Small intestine (tissue), 7 donors: ENCODE measurements at regions not wholly inside any gene's neighbourhood (a gene's known extent, or its start where the extent isn't known, plus 50 kb on each side); places are given as distances from the start of the nearest gene placed in this dataset.

Source experiments
- DNase-seq, 2 donors: peaks; one replicate each; pipeline versions ENCODE4 v3.0.0 to v3.0.0-alpha.2; 2013
- FAIRE-seq: peaks from 2 replicates; lab custom pipeline; 2012; peaks lifted over from hg19 to GRCh38; lab: Jason Lieb, UNC
- H3K27ac ChIP-seq, 3 donors: one replicate each; pipeline ENCODE4 v1.5.1; 2013; ENCODE audit warnings: low read length in 2 of 3, mild to moderate bottlenecking in 2 of 3, control low read depth in 1 of 3, inconsistent platforms in 1 of 3, low read depth in 1 of 3, moderate library complexity in 1 of 3
- H3K27me3 ChIP-seq, 3 donors: one replicate each; pipeline ENCODE4 v1.6.1; 2013; ENCODE audit warnings: low read length in 3 of 3, inconsistent platforms in 1 of 3; ENCODE audit not compliant: control insufficient read depth in 3 of 3, insufficient read depth in 3 of 3
- H3K36me3 ChIP-seq, 3 donors: one replicate each; pipeline ENCODE4 v1.6.1; 2013; ENCODE audit warnings: low read length in 3 of 3, inconsistent platforms in 1 of 3, low read depth in 1 of 3, mild to moderate bottlenecking in 1 of 3, moderate library complexity in 1 of 3; ENCODE audit not compliant: control insufficient read depth in 3 of 3, insufficient read depth in 2 of 3
- H3K4me1 ChIP-seq, 3 donors: one replicate each; pipeline ENCODE4 v1.6.1; 2013; ENCODE audit warnings: low read length in 2 of 3, inconsistent platforms in 1 of 3, low read depth in 1 of 3, mild to moderate bottlenecking in 1 of 3, moderate library complexity in 1 of 3; ENCODE audit not compliant: control insufficient read depth in 3 of 3, insufficient read depth in 2 of 3
- H3K4me3 ChIP-seq, 3 donors: one replicate each; pipeline ENCODE4 v1.5.1; 2013; ENCODE audit warnings: low read length in 3 of 3, control low read depth in 1 of 3, inconsistent platforms in 1 of 3, low read depth in 1 of 3, mild to moderate bottlenecking in 1 of 3, moderate library complexity in 1 of 3
- H3K9me3 ChIP-seq, 2 donors: one replicate each; pipeline ENCODE4 v1.6.1; 2013; ENCODE audit warnings: low read depth in 1 of 2, low read length in 1 of 2; ENCODE audit not compliant: control insufficient read depth in 2 of 2, insufficient read depth in 1 of 2
- WGBS, 3 donors: extraction: QIAGEN DNeasy Blood & Tissue Kit; methylation state at CpG; one replicate each; pipeline ENCODE4 v1.1.7; 2013; 5-methylcytosine and 5-hydroxymethylcytosine counted together
- donor health status: healthy with polysubstance abuse.
- donor health status: control.
- donor health status: control.
- donor health status: Bipolar disorder and iron deficiency.
- donor health status: healthy.

- Histone ChIP-seq H3K36me3 (no peaks in the 10 kb centered on the region), H3K27ac (no peak overlapping the region), H3K4me1 (no peaks in the 10 kb centered on the region), H3K27me3 (no peaks in the 10 kb centered on the region), H3K9me3 (no peaks in the 10 kb centered on the region), H3K4me3 (no peak overlapping the region)
- DNase-seq (no peak), FAIRE-seq (no peak)
- 14 to 40% (median 29%) methylated on average over 10 of the region's 10 CpGs for WGBS, 3 donors
These were observed 306.5 kb upstream of the ZFHX3 start for GRCh38 chr16:73354434-73354833.

GRCh38 chr16:73350707-73351452 is 303.0 kb upstream of the ZFHX3 start:
- H3K4me1 ChIP-seq: peaks cover 0 to 2% (median 0%) of the 10 kb centered on the region in 3 donors
- WGBS, 3 donors: 85 to 91% (median 85%) methylated on average over 18 of the region's 18 CpGs
- DNase-seq: no peak
- H3K36me3 ChIP-seq: no peaks in the 10 kb centered on the region
- peaks cover 0 to 5% (median 0%) of the 10 kb centered on the region in 3 donors for H3K27me3 ChIP-seq
- H3K9me3 ChIP-seq: no peaks in the 10 kb centered on the region
- FAIRE-seq: no peak
- H3K4me3 ChIP-seq: no peak overlapping the region
- H3K27ac ChIP-seq: no peak overlapping the region

- FAIRE-seq: no peak
These were observed 299.8 kb upstream of the ZFHX3 start for GRCh38 chr16:73347500-73348375.

GRCh38 chr16:73339821-73340220 is 291.9 kb upstream of the ZFHX3 start:
- Histone ChIP-seq H3K27me3 (peaks cover 0 to 3% (median 3%) of the 10 kb centered on the region in 3 donors), H3K4me1 (no peaks in the 10 kb centered on the region), H3K36me3 (no peaks in the 10 kb centered on the region), H3K9me3 (no peaks in the 10 kb centered on the region), H3K27ac (no peak overlapping the region), H3K4me3 (no peak overlapping the region)
- no peak for DNase-seq
- WGBS, 3 donors: 80 to 84% (median 82%) methylated on average over 6 of the region's 6 CpGs
- FAIRE-seq: no peak

More at GRCh38 chr16:73347500-73348375, 299.8 kb upstream of the ZFHX3 start:
- Histone ChIP-seq H3K4me1 (peaks cover 0 to 2% (median 0%) of the 10 kb centered on the region in 3 donors), H3K27me3 (peaks cover 0 to 5% (median 0%) of the 10 kb centered on the region in 3 donors), H3K4me3 (no peak overlapping the region), H3K36me3 (no peaks in the 10 kb centered on the region), H3K27ac (no peak overlapping the region), H3K9me3 (no peaks in the 10 kb centered on the region)
- DNase-seq: peak in 1 of 2 donors; percentile 28
- 61 to 75% (median 72%) methylated on average over 7 of the region's 7 CpGs for WGBS, 3 donors

- WGBS, 3 donors: 71 to 85% (median 79%) methylated on average over 11 of the region's 11 CpGs
These were observed 289.7 kb upstream of the ZFHX3 start for GRCh38 chr16:73337373-73338296.

GRCh38 chr16:73329358-73330286 is 281.7 kb upstream of the ZFHX3 start:
- H3K27ac ChIP-seq: no peak overlapping the region
- no peak overlapping the region for H3K4me3 ChIP-seq
- H3K9me3 ChIP-seq: no peaks in the 10 kb centered on the region
- H3K36me3 ChIP-seq: no peaks in the 10 kb centered on the region
- H3K4me1 ChIP-seq: no peaks in the 10 kb centered on the region
- FAIRE-seq (no peak), DNase-seq (peak; percentile 53 to 59)
- no peaks in the 10 kb centered on the region for H3K27me3 ChIP-seq
- WGBS, 3 donors: 37 to 65% (median 56%) methylated on average over 16 of the region's 16 CpGs

More at GRCh38 chr16:73337373-73338296, 289.7 kb upstream of the ZFHX3 start:
- peaks cover 0 to 3% (median 3%) of the 10 kb centered on the region in 3 donors for H3K27me3 ChIP-seq
- H3K9me3 ChIP-seq: no peaks in the 10 kb centered on the region
- H3K4me3 ChIP-seq: no peak overlapping the region
- no peaks in the 10 kb centered on the region for H3K36me3 ChIP-seq
- H3K4me1 ChIP-seq: no peaks in the 10 kb centered on the region
- no peak for FAIRE-seq
- no peak for DNase-seq
- no peak overlapping the region for H3K27ac ChIP-seq

GRCh38 chr16:73326770-73327470 is 279.0 kb upstream of the ZFHX3 start:
- no peaks in the 10 kb centered on the region for H3K36me3 ChIP-seq
- WGBS, 3 donors: 65 to 79% (median 71%) methylated on average over 5 of the region's 5 CpGs
- H3K9me3 ChIP-seq: no peaks in the 10 kb centered on the region

More at GRCh38 chr16:73326770-73327470, 279.0 kb upstream of the ZFHX3 start:
- no peak overlapping the region for H3K27ac ChIP-seq
- H3K4me1 ChIP-seq: no peaks in the 10 kb centered on the region
- peaks cover 0 to 2% (median 0%) of the 10 kb centered on the region in 3 donors for H3K27me3 ChIP-seq
- H3K4me3 ChIP-seq: no peak overlapping the region
- FAIRE-seq: no peak
- DNase-seq: no peak
